GM18873 (cell line): ENCODE measurements at regions not wholly inside any gene's neighbourhood (a gene's known extent, or its start where the extent isn't known, plus 50 kb on each side); places are given as distances from the start of the nearest gene placed in this dataset.

Experiments used
- ATAC-seq: cut with Tn5 transposase; IDR thresholded peaks from one replicate; pipeline ENCODE4 v1.9.1; 2021; ENCODE audit warnings: mild to moderate bottlenecking, moderate library complexity, moderate number of reproducible peaks; ENCODE audit not compliant: unreplicated experiment, low FRiP score

GRCh38 chr6:67350729-67351128, 1284.4 kb upstream of the ADGRB3 start:
- ATAC-seq = no peak

DNA sequence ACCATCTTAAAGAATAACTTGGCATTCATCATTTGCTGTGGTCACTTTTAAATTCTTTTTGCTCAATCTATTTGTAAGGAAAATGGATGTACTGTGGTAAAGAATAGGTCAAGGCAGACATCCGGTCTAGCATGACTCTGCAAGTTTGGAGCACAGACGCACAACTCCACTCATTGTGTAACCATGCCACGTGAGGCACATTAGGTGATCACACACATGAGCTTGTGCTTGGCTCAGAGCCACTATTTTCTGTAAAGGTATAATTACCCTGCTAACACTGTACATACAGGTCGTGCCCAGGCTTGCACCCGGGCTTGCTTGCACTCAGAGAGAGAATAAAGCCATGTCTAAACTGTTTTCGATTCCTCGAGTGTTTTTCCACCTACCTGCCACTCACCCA, 1289.1 kb upstream of the ADGRB3 start:
- ATAC-seq = no peak

- no peak for ATAC-seq
These were observed 1299.1 kb upstream of the ADGRB3 start for GRCh38 chr6:67336014-67336413.

DNA sequence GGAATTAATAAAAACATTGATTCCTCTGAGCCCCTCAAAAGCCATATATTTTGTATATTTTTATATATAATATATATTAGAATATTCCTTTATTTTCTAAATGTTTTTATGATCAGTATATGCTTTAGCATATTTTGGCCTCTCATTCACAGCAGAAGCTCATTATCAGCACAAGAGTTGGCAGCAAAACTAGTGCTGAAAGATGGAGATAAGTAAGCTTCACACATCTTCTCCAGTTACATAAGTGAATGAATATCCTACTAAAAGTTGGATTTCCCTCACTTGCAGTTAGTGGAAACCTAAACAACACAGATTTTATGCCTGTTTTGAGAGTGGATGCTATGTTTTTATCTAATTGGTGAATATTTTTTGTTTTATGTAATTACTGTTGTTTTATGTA, 1303.8 kb upstream of the ADGRB3 start:
- ATAC-seq = no peak

DNA sequence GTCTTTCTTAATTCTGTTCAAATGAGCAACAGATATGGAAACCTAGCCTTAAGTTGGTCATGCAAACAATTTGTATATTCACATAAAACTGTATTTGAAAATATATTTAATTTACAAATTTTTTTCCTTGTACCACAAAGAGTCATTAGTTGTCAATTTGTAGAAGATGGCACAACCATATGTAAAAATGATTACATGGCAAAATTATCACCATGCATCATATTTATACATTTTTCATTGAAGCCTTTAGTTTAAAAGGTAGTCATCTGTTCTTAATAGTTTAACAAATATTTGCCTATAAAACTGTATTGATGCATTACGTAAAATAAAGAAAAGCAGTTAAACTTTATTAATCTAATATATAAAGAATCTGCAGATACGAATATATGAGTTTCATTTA, 1306.8 kb upstream of the ADGRB3 start:
- ATAC-seq = no peak

GRCh38 chr6:67300430-67301040, 1334.5 kb upstream of the ADGRB3 start:
- no peak for ATAC-seq

DNA sequence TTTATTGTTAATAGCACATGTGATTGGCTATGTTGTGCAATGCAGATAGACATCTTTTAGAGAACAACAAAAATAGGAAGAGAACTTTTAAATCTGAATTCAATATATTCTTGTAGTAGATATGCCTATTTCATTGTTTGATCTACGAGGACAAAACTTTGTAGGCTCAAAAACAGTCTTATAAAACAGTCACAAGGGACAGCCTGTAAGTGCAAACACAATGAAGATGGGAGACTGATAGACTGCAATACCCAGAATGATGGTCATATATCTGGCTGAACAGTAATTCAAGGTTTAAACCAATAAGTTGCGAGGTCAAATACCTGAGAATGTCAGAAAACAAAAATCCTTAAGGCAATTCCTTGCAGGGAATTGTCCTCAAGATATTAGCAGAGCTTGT, 1342.9 kb upstream of the ADGRB3 start:
- ATAC-seq = no peak

DNA sequence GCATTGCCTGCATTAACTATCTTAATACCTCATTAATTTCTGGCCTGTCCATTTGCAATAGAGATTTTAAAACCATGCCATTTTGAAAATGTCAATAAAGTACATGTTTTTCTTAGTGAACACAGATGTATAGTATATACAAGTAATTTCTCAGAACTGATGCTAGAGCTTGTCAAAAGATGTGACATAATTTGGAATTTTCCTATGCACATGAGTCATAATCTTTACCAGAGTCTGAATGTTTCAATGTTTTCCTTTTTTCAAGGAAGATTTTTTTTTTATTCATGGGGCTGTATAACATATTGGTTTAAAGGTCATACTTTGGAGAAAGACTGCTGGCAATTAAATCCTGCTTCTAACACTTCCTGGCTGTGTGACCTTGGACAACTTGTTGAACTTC, 1347.5 kb upstream of the ADGRB3 start:
- no peak for ATAC-seq

GRCh38 chr6:67285770-67286495, 1349.1 kb upstream of the ADGRB3 start:
- no peak for ATAC-seq

- ATAC-seq = no peak
These were observed 1357.8 kb upstream of the ADGRB3 start for GRCh38 chr6:67277312-67277711.

DNA sequence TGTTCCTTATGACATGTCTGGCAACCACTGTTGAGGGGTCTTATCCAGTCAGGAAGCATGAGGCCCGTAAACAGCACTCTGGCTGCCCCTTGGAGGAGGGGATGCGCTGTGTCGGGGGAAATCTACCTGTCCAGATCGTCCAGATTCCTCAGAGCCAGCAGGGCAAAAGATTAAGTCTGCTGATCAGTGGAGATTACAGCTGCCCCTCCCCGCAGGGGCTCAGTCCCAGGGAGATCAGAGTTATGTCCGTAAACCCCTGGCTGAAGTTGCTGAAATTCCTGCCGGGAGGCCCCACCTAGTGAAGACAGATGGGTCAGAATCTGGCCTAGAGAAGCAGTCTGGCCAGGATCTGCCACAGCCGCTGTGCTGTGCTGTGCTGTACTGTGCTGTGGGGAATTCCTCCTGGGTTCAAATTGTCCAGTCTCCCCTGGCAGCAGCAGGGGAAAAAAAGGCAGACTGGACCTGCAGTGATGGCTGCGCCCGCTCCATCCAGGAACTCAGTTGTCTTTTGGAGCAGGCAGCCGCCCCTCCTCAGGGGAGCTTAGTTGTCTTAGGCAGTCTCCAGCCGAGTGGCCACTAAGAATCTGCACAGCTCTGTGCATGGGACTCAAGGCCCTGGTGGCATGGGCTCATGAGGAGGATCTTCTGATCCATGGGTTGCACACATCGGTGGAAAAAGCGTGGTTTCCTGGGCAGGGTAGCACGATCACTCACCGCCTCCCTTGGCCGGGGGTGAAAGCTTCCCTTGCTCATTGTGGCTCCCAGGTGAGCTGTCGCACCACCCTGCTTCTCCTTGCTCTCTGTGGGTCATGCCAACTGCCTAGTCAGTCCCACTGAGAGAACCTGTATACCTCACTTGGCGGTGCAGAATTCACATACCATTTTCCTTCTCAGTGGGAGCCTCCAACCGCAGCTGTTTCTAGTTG, 1368.8 kb upstream of the ADGRB3 start:
- ATAC-seq = no peak

- ATAC-seq = no peak
These were observed 1382.4 kb upstream of the ADGRB3 start for GRCh38 chr6:67252663-67253062.

DNA sequence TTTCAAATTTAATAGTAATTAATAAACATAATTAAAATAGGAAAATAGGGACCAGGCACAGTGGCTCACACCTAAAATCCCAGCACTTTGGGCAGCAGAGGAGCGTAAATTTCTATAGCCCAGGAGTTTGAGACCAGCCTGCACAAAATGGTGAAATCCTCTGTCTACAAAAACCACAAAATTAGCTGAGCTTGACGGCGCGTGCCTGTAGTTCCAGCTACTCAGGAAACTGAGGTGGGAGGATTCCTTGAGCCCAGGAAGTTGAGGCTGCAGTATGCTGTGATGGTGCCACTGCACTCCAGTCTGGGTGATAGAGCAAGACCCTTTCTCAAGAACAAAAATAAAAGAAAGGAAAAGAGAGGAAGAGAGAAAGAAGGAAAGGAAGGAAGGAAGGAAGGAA, 1387.0 kb upstream of the ADGRB3 start:
- ATAC-seq = no peak

- no peak for ATAC-seq
These were observed 1391.0 kb upstream of the ADGRB3 start for GRCh38 chr6:67244037-67244436.

DNA sequence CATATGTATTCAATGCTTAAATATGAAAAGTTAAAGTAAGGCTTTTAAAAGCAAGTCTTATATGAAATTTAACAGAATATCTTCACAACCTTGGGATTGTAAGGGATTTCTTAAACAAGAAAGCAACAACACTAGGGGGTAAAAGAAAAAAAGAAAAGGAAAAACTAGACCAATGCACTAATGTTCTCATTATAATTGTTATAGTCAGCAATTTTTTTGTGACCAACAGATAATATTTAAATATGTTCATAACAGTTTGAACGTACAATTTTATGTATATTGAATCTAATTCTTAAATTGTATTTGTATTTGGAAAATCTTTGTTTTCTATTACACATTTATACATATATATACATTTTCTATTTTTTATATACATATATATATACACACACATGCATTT, 1397.8 kb upstream of the ADGRB3 start:
- no peak for ATAC-seq

- no peak for ATAC-seq
These were observed 1404.0 kb upstream of the ADGRB3 start for GRCh38 chr6:67231092-67231491.

- ATAC-seq = no peak
These were observed 1410.1 kb upstream of the ADGRB3 start for GRCh38 chr6:67224989-67225388.

DNA sequence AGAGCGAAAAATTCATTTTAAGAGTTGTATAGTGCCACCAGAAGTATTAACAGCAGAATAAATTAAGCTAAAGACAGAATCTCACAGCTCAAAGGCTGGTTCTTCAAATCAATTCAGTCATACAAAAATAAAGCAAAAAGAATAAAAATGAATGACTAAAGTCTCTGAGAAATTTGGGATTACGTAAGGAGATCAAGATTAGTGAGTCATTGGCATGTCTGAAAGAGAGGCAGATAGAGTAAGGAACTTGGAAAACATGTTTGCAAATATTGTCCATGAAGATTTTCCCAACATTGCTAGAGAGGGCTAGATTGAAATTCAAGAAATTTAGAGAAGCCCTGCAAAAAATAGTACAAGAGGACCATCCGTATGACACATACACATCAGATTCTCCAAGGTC, 1413.9 kb upstream of the ADGRB3 start:
- no peak for ATAC-seq

DNA sequence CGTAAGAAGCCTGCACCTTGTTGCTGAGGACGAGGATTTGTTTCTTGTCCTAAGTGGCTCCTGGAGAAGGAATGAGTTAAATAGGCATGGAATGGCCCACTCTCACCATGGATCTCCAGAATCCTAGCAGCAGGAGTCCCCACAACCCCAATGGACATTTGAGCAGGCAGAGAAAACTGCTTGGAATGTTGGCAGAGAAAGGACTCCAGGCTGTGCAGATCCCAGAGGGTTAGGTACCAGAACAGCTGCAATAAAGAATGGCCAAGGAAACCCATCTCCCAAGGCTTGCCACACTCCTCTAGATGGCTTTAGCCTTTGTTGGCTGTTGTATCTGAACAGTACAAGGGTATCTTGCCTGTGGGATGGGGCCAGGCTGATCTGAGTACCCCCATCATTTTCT, 1415.7 kb upstream of the ADGRB3 start:
- no peak for ATAC-seq

- no peak for ATAC-seq
These were observed 1422.5 kb upstream of the ADGRB3 start for GRCh38 chr6:67212584-67212983.

DNA sequence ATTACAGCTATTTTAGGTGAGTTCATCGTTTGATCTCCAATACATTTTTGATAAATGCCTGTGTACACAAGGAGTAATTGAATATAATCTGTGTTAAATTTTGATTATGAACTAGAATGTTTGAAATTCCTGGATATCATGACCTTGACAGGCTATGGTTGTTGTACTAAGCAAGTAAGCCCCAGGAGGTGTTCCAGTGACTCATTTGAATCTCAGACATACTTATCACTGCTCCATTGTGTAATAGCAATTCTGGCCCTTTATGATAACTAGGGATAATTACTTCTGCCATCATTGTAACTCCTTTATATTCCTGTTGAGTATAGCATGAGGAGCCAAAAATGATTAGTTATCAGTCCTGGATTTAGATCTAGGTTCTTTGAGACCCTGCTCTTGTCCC, 1424.6 kb upstream of the ADGRB3 start:
- no peak for ATAC-seq
